BJ (cell line): ENCODE measurements at regions not wholly inside any gene's neighbourhood (a gene's known extent, or its start where the extent isn't known, plus 50 kb on each side); places are given as distances from the start of the nearest gene placed in this dataset.

Source experiments
- CTCF ChIA-PET: fragments of 350-600 bp; formaldehyde crosslinking; extraction: SDS; loops from one replicate; lab custom pipeline; 2021; ENCODE audit warnings: antibody characterized with exemption, inconsistent platforms; lab: Yijun Ruan, JAX
- POLR2A ChIA-PET: fragments of 300-600 bp; sonication (Branson Sonifier 250); formaldehyde crosslinking; extraction: SDS; loops from one replicate; lab custom pipeline; 2021; ENCODE audit warnings: antibody characterized with exemption; lab: Charles Lee
- DNase-seq: peaks from one replicate; pipeline ENCODE4 v3.0.0-alpha.2; 2011; ENCODE audit warnings: low read depth
- H3K27me3 ChIP-seq: 2 replicates; pipeline ENCODE4 v1.6.0; 2011; ENCODE audit warnings: low read length; ENCODE audit not compliant: control insufficient read depth, insufficient read depth
- H3K36me3 ChIP-seq: 2 replicates; pipeline ENCODE4 v1.5.1; 2011; ENCODE audit warnings: low read length; ENCODE audit not compliant: control insufficient read depth, insufficient read depth
- H3K4me3 ChIP-seq: 2 replicates; pipeline ENCODE4 v1.5.1; 2011; ENCODE audit warnings: low read depth, mild to moderate bottlenecking, control low read depth, low read length
- TF ChIP-seq, protein P1 (sequence below): IDR thresholded peaks from 2 replicates; pipeline ENCODE4 v1.5.1; 2011; ENCODE audit warnings: low read depth, mild to moderate bottlenecking, control low read depth, inconsistent platforms, low read length, moderate library complexity; ENCODE audit not compliant: insufficient read depth

GRCh38 chrY:7723991-7724632 lies 812.6 kb upstream of the AMELY start:
- Histone ChIP-seq H3K27me3 (no peaks in the 10 kb centered on the region), H3K4me3 (no peak overlapping the region), H3K36me3 (no peaks in the 10 kb centered on the region)
- TF ChIP-seq, protein P1, sequence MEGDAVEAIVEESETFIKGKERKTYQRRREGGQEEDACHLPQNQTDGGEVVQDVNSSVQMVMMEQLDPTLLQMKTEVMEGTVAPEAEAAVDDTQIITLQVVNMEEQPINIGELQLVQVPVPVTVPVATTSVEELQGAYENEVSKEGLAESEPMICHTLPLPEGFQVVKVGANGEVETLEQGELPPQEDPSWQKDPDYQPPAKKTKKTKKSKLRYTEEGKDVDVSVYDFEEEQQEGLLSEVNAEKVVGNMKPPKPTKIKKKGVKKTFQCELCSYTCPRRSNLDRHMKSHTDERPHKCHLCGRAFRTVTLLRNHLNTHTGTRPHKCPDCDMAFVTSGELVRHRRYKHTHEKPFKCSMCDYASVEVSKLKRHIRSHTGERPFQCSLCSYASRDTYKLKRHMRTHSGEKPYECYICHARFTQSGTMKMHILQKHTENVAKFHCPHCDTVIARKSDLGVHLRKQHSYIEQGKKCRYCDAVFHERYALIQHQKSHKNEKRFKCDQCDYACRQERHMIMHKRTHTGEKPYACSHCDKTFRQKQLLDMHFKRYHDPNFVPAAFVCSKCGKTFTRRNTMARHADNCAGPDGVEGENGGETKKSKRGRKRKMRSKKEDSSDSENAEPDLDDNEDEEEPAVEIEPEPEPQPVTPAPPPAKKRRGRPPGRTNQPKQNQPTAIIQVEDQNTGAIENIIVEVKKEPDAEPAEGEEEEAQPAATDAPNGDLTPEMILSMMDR: no peak
- ChIA-PET CTCF (no interaction called here), POLR2A (no interaction called here)
- no peak for DNase-seq

DNA sequence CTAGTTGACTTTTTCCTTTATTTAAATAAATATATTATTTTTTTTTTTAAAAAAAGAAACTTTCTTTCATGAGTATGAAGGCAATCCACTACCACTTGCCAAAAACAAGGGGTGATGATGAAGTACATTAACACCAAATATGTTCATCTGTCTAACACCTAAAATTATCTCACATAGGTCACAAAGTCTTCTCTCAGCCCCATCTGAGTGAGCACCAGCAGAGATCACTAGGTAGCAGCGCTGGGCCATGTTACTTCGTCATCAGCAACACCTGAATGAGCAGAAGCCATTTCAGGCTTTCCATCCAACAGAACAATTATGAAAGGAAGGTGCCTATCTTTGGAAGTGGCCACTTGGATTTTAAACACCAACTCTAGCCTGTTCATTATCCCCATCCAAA lies 811.6 kb upstream of the AMELY start:
- Histone ChIP-seq H3K27me3 (no peaks in the 10 kb centered on the region), H3K4me3 (no peak overlapping the region), H3K36me3 (no peaks in the 10 kb centered on the region)
- DNase-seq: no peak
- POLR2A ChIA-PET: no interaction called here
- CTCF ChIA-PET: no interaction called here
- TF ChIP-seq, protein P1: no peak

DNA sequence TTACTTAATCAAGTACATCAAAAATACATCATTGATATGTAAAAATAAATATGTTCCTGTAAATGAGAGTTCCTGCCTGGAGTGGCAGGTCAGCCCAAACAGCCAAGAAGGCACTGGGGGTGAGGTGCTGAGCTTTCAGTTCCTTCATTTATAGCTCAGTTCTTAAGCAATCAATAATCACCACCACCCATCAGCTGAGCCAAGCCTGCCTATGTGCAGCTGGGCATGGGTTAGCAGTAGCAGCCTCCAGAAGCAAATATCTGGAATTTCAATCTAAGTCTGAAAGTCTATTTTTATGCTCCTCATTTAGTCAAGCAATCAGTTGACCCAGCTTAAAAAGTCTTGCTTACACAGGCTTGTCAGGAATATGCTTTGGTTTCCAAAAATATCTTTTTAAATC lies 811.0 kb upstream of the AMELY start:
- DNase-seq: no peak
- Histone ChIP-seq H3K27me3 (no peaks in the 10 kb centered on the region), H3K4me3 (no peak overlapping the region), H3K36me3 (no peaks in the 10 kb centered on the region)
- ChIA-PET CTCF (no interaction called here), POLR2A (no interaction called here)
- TF ChIP-seq, protein P1: no peak

GRCh38 chrY:7720974-7721373 lies 809.4 kb upstream of the AMELY start:
- Histone ChIP-seq H3K27me3 (no peaks in the 10 kb centered on the region), H3K36me3 (no peaks in the 10 kb centered on the region), H3K4me3 (no peak overlapping the region)
- POLR2A ChIA-PET: no interaction called here
- TF ChIP-seq, protein P1: no peak
- CTCF ChIA-PET: no interaction called here
- DNase-seq: no peak

- ChIA-PET CTCF (no interaction called here), POLR2A (no interaction called here)
- no peaks in the 10 kb centered on the region for H3K27me3 ChIP-seq
Observed at GRCh38 chrY:7719271-7719670, 807.7 kb upstream of the AMELY start.

More at GRCh38 chrY:7719271-7719670, 807.7 kb upstream of the AMELY start:
- DNase-seq: peak; percentile 28
- H3K4me3 ChIP-seq: no peak overlapping the region
- TF ChIP-seq, protein P1: no peak
- no peaks in the 10 kb centered on the region for H3K36me3 ChIP-seq
